ENCODE measurements at regions not wholly inside any gene's neighbourhood (a gene's known extent, or its start where the extent isn't known, plus 50 kb on each side); places are given as distances from the start of the nearest gene placed in this dataset.

DNA sequence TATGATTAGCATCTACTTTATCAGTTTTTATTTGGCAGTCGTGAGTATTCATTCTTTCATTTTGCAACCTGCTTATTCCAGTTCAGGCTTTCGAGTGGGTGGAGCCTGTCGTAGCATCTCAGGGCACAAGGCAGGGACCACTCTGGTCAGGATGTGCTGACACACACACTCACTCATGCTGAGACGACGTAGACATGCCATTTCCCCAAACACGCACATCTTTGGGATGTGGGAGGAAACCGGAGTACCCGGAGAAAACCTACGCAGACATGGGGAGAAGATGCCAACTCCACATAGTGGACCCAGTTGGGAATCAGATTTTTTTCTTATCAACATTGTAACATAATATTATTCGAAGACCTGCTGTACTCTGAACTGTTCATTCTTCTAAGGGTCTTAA is 756.5 kb upstream of the RBFOX1 start:
- DNase-seq (ENCODE audit: low read depth) = no peak

DNA sequence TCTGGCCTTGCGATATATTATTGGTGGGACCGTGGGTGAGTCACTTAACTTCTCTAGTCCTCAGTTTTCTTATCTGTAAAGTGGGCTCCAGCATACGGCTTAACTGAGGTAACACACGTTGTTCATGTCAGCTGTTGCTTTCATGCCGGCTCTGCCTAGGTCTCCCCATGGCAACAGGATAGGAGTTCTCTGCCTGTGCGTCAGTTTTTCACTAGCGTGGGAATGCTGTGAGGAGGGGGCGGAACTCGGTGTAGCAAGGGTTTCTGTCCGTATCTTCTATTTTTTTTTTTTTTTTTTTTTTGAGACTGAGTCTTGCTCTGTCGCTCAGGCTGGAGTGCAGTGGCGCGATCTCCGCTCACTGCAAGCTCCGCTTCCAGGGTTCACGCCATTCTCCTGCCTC is 758.5 kb upstream of the RBFOX1 start:
- DNase-seq (ENCODE audit: low read depth) = no peak

GRCh38 chr16:6573577-6573976 is 759.1 kb upstream of the RBFOX1 start:
- DNase-seq (ENCODE audit: low read depth) = no peak

GRCh38 chr16:6571044-6571443 is 761.6 kb upstream of the RBFOX1 start:
- DNase-seq (ENCODE audit: low read depth) = no peak

- no peak for DNase-seq (ENCODE audit: low read depth)
Measured at GRCh38 chr16:6570530-6570929, 762.1 kb upstream of the RBFOX1 start.

- DNase-seq (ENCODE audit: low read depth) = no peak
Measured at GRCh38 chr16:6562986-6563385, 769.7 kb upstream of the RBFOX1 start.

- no peak for DNase-seq (ENCODE audit: low read depth)
Measured at GRCh38 chr16:6560306-6561100, 772.1 kb upstream of the RBFOX1 start.

- DNase-seq (ENCODE audit: low read depth) = no peak
Measured at GRCh38 chr16:6558661-6559060, 774.0 kb upstream of the RBFOX1 start.

GRCh38 chr16:6558126-6558525 is 774.5 kb upstream of the RBFOX1 start:
- no peak for DNase-seq (ENCODE audit: low read depth)

DNA sequence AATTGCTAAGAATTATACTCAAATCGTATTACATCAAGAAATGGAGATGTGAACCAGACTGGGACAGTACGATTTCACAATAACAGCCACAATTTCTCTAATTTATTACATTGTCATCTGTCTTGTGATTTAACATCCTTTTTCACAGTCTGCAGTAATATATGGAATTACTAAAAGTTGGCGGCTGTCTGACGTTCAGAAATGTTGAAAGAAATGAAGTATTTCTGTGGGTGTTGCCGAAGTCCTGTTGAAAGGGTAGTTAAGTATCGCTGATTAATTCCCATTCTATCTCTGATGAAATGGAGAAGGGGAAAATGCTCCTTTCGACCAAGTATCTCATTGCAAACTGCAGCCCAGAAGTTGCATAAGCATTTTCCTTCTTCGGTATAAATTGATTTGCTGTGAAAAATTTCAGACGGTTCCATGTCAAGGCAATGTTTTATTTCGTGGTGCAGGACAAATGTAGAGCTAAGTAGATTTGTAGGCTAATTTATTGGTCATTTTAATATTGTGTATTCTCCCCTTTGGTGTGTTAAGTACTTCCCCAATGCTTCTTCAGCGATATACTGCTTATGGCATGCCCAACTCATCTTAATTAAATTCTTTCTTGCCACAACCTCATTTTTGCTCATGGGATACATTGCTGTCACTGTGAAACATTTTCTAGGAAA is 775.2 kb upstream of the RBFOX1 start:
- DNase-seq (ENCODE audit: low read depth) = no peak

DNA sequence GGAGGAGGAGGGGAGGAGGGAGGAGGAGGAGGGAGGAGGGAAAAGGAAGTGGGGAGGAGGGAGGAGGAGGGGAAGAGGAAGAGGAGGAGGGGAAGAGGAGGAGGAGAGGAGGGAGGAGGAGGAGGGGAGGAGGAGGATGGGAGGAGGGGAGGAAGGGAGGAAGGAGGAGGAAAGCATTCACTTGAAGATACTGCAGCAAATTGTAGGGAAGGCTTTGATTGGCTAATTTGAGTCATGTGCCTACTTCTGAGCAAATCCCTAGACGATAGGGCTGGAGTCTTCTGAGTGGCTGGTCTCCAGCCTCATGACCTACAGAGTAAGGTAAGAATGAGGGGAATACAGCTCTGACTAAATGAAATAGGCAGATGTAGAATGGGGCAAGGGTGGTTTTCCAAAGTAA is 783.2 kb upstream of the RBFOX1 start:
- no peak for DNase-seq (ENCODE audit: low read depth)

- DNase-seq (ENCODE audit: low read depth) = no peak
Measured at GRCh38 chr16:6548507-6548906, 784.1 kb upstream of the RBFOX1 start.

DNA sequence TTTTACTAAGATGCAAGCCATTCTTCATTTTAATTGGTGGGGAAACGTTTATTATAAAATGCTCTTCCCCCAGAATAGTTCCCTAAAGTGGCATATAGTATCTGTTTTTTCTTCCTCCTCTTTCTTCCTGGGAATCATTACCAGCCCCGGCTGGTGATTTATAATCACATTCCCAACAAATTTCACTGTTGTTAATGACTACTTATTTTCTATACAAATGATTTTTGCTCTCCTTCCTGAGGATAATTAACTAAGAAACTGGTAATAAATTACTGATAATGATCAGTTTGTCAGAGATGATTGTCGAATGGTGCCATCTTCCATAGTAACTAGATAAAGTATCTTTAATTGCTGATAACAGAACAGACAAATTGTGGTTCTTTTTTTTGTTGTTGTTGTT is 785.5 kb upstream of the RBFOX1 start:
- DNase-seq (ENCODE audit: low read depth) = no peak

GRCh38 chr16:6545329-6545728 is 787.3 kb upstream of the RBFOX1 start:
- DNase-seq (ENCODE audit: low read depth) = no peak

GRCh38 chr16:6541267-6541666 is 791.4 kb upstream of the RBFOX1 start:
- DNase-seq (ENCODE audit: low read depth) = no peak

- no peak for DNase-seq (ENCODE audit: low read depth)
Measured at GRCh38 chr16:6536411-6536810, 796.2 kb upstream of the RBFOX1 start.

DNA sequence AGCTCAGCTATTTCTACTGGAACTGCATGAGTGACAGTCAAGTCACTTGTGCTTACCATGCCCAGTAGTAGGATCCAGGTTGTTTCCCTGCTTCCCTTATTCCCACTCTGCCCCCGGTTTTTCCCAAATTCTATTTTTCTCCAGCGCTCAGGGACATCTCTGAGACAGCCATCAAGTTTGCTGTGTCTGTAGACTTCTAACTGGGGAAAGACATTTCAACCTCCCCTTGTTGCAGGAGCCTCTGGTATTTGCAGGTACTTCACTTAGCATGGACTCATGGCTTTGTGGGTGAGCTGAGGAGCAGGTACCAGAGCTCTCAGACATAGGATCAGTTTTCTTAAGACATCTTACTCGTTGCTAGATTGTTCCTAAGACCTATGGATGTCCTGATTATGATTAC is 801.6 kb upstream of the RBFOX1 start:
- DNase-seq (ENCODE audit: low read depth) = no peak

- no peak for DNase-seq (ENCODE audit: low read depth)
Measured at GRCh38 chr16:6528217-6528616, 804.4 kb upstream of the RBFOX1 start.

DNA sequence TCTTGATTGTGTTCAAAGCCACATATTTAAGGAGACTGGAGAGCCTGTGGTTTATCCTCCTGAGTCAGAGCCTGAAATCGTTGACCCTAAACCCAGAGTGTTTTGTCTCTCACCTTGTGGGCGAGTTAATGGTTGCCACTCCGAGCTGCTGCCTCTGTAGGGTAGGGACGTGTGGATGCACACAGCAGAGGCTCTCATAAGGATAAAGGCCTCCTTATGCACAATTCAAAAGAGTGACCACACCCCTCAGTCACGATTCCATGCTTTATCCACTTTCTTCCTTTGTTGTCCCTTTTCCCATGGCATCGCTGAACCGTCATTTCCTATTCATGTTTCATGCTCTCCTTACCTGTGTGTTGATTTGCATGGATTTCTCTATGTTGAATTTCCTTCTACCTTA is 805.0 kb upstream of the RBFOX1 start:
- DNase-seq (ENCODE audit: low read depth) = no peak

DNA sequence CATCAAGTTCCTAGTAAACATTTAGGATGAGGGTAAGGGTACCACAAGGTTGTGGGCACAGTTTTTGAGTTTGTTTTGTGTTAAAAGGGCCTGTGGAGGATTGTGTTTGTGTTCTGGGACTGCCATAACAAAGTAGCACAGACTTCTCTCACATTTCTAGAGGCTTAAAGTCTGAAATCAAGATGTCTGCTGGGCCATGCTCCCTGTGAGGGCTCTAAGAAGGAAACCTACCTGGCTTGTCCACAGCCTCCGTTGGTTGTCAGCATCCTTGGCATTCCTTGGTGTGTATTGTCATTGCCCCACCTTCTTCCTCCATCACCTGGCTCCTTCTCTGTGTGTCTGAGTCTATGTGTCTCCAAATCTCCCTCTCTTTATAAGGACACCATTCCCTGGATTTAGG is 808.1 kb upstream of the RBFOX1 start:
- no peak for DNase-seq (ENCODE audit: low read depth)

GRCh38 chr16:6517020-6517720 is 815.5 kb upstream of the RBFOX1 start:
- no peak for DNase-seq (ENCODE audit: low read depth)

DNA sequence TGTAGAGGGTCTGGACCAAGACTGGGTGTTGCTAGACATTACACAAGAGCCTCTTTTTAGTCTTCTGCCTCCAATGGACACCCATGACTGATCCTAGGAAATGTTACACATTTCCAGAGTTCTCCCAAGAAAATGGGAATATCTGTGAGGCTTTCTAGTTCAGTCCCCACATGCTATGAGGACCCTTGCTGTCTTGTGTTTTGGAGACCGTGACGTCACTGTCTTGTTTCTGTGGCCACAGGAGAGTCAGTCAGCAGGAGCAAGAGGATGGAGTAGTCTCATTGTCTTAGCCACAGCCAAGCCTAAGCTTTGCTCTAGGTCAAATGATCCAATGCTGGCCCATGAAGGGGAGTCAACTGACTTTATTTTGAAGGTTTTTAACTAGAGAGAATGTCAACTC is 820.1 kb upstream of the RBFOX1 start:
- no peak for DNase-seq (ENCODE audit: low read depth)

DNA sequence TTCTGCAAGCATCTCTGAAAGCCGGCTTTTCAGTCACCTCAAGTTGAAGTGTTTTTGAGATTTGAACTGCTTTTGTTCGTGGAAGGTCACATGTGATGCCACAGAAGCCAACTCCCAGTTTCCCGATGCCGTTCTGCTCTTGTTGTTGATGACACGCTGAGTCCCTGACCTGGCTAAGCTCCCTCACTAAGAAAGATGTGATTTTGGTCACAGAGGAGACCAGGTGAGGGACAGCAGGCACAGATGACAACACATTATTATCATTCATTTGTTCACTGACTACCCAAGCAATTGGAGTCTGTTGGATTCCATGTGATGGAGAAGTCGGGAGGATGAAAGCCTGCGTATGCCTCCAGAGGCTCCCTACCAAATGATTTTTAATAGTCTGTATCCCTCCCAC is 822.4 kb upstream of the RBFOX1 start:
- no peak for DNase-seq (ENCODE audit: low read depth)

Data from fibroblast of gingiva (primary cell).